H7 (cell line): ENCODE measurements at regions not wholly inside any gene's neighbourhood (a gene's known extent, or its start where the extent isn't known, plus 50 kb on each side); places are given as distances from the start of the nearest gene placed in this dataset.

Source experiments
- DNase-seq: peaks from one replicate; pipeline ENCODE4 v3.0.0; 2012
- H3K27me3 ChIP-seq: 2 replicates; pipeline ENCODE4 v1.6.0; 2011; ENCODE audit warnings: mild to moderate bottlenecking, low read length; ENCODE audit not compliant: control insufficient read depth, insufficient read depth
- H3K36me3 ChIP-seq: replicated peaks from 2 replicates; pipeline ENCODE4 v1.5.1; 2011; ENCODE audit warnings: low read length; ENCODE audit not compliant: control insufficient read depth, insufficient read depth
- H3K4me3 ChIP-seq: 2 replicates; pipeline ENCODE4 v1.5.1; 2011; ENCODE audit warnings: low read depth, mild to moderate bottlenecking, control low read depth, low read length, moderate library complexity; ENCODE audit not compliant: insufficient read depth

GRCh38 chr6:19153270-19153980 lies 683.7 kb upstream of the ID4 start:
- DNase-seq, result no peak
- no peak overlapping the region for H3K4me3 ChIP-seq
- no peaks in the 10 kb centered on the region for H3K36me3 ChIP-seq
- no peaks in the 10 kb centered on the region for H3K27me3 ChIP-seq

- no peak for DNase-seq
- no peaks in the 10 kb centered on the region for H3K27me3 ChIP-seq
- no peak overlapping the region for H3K4me3 ChIP-seq
- no peaks in the 10 kb centered on the region for H3K36me3 ChIP-seq
Observed at GRCh38 chr6:19153981-19154295, 683.2 kb upstream of the ID4 start.

DNA sequence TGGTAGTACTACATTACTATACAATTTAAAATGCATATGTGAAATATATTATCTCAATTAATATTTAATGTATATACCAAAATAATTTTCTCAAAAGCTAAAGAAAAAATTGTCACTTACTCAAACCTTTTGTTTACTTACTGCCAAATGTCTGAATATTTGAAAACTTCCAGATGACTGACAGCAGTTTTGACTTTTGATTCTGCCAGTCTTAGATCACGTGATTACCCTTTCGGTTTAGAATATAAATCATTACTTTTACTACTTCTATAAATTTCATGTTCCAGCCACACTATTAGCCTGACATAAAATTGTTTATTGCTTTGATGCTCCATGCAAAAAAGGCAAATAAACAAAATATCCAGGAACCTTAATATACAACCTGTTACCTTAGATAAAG lies 680.7 kb upstream of the ID4 start:
- no peaks in the 10 kb centered on the region for H3K27me3 ChIP-seq
- no peaks in the 10 kb centered on the region for H3K36me3 ChIP-seq
- no peak for DNase-seq
- H3K4me3 ChIP-seq, result no peak overlapping the region

GRCh38 chr6:19157486-19157885 lies 679.7 kb upstream of the ID4 start:
- Histone ChIP-seq H3K27me3 (no peaks in the 10 kb centered on the region), H3K36me3 (no peaks in the 10 kb centered on the region), H3K4me3 (no peak overlapping the region)
- DNase-seq, result no peak

GRCh38 chr6:19158586-19158985 lies 678.6 kb upstream of the ID4 start:
- Histone ChIP-seq H3K36me3 (no peaks in the 10 kb centered on the region), H3K4me3 (no peak overlapping the region), H3K27me3 (no peaks in the 10 kb centered on the region)
- DNase-seq, result no peak

DNA sequence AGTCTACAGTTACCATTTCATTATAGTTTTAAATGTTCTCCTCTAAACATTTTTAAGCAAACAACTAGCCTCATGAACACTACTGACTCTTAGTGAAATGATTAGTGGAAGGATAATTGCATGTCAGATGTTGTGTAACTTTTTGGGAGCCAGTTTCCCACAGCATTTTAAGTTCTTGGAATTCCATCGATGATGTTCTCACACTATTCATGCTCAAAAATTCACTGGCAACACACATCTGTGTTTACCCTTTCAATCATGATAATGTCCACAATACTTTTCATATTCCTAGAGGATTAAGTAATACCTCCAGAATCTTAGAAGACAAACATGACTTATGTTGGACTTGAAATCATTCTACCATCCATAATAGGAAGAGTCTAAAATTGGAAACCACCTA lies 678.1 kb upstream of the ID4 start:
- no peak overlapping the region for H3K4me3 ChIP-seq
- H3K36me3 ChIP-seq, result no peaks in the 10 kb centered on the region
- DNase-seq, result no peak
- H3K27me3 ChIP-seq, result no peaks in the 10 kb centered on the region

GRCh38 chr6:19159561-19159960 lies 677.6 kb upstream of the ID4 start:
- Histone ChIP-seq H3K4me3 (no peak overlapping the region), H3K27me3 (no peaks in the 10 kb centered on the region), H3K36me3 (no peaks in the 10 kb centered on the region)
- DNase-seq, result no peak

- Histone ChIP-seq H3K36me3 (no peaks in the 10 kb centered on the region), H3K4me3 (no peak overlapping the region), H3K27me3 (no peaks in the 10 kb centered on the region)
- DNase-seq, result no peak
Observed at GRCh38 chr6:19160081-19160730, 677.0 kb upstream of the ID4 start.

DNA sequence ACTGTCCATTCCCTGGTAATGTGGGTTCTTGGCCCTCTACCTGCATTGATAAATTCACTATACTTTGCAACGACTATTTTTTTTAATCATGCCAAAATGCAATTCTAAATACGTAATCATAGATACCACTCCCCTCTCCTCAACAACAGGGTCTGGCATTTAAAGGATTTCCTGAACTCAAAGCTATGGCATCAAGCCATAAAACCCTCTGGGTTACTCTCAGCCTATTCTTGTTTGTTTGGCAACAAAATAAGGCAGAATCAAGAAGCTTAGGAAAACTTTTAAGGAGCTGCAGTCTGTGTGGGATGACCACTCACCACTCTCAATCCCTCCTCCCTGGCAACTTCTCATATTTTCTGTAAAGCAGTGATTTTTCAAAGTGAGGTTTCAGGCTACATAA lies 669.9 kb upstream of the ID4 start:
- no peak for DNase-seq
- Histone ChIP-seq H3K27me3 (no peaks in the 10 kb centered on the region), H3K4me3 (no peak overlapping the region), H3K36me3 (no peaks in the 10 kb centered on the region)

DNA sequence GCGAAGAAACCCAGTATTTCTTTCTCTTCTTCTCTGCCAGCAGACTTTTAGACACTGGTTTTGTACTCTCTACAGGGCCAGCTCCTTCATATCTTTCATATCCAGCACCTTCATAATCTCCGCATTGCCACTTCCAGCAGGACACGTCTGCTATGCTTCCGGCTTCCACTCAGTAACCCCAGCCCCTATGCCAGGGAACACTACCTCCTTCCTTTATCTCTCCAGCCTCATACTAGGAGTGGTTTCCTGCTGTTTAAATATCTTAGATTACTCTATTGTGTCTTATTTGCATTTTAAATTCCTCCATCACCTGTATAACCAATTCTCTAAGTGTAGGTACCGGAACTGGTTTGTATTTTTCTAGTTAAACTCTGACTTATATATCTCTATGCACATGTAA lies 667.8 kb upstream of the ID4 start:
- Histone ChIP-seq H3K36me3 (no peaks in the 10 kb centered on the region), H3K27me3 (no peaks in the 10 kb centered on the region), H3K4me3 (no peak overlapping the region)
- no peak for DNase-seq

DNA sequence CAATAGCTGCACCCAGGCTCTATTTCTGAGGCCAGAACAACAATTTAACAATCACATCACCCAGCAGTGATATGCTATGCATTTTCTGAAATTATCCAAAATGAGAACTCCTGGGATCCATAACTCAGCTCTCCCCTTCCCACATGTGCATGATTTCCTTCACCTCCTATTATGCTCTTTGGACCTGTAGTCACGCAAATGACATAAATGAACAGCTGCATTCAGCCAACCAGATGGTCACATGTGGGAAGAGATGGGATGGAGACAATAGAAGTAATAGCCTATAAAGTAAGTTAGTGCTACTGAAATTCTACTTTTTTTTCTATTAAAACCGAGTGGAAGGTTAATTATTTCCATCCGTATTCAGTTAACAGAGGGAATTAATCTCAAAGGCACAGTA lies 662.1 kb upstream of the ID4 start:
- DNase-seq, result no peak
- H3K36me3 ChIP-seq, result no peaks in the 10 kb centered on the region
- H3K27me3 ChIP-seq, result no peaks in the 10 kb centered on the region
- no peak overlapping the region for H3K4me3 ChIP-seq

- Histone ChIP-seq H3K4me3 (no peak overlapping the region), H3K36me3 (no peaks in the 10 kb centered on the region), H3K27me3 (no peaks in the 10 kb centered on the region)
- DNase-seq, result no peak
Observed at GRCh38 chr6:19180348-19181072, 656.7 kb upstream of the ID4 start.

DNA sequence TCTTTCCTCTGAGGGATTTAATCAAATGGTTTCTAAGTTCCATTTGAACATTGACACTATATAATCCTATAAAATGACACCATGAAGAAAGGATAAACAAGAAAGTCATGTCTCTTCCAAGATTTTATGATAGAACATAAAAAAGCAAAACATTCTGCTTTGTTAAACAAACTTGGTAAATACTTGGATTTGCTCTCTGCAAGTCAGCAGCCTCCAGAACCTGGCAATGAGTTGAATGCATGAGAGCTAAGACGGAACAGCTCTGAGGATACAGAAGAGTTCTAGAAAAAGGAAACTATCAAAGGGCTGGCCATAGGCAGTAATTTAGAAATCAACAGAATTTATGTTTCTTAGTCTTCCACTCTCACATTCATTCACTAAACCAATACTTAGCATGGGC lies 656.0 kb upstream of the ID4 start:
- Histone ChIP-seq H3K36me3 (no peaks in the 10 kb centered on the region), H3K4me3 (no peak overlapping the region), H3K27me3 (no peaks in the 10 kb centered on the region)
- no peak for DNase-seq

GRCh38 chr6:19193624-19194023 lies 643.5 kb upstream of the ID4 start:
- Histone ChIP-seq H3K4me3 (no peak overlapping the region), H3K27me3 (no peaks in the 10 kb centered on the region), H3K36me3 (no peaks in the 10 kb centered on the region)
- no peak for DNase-seq

DNA sequence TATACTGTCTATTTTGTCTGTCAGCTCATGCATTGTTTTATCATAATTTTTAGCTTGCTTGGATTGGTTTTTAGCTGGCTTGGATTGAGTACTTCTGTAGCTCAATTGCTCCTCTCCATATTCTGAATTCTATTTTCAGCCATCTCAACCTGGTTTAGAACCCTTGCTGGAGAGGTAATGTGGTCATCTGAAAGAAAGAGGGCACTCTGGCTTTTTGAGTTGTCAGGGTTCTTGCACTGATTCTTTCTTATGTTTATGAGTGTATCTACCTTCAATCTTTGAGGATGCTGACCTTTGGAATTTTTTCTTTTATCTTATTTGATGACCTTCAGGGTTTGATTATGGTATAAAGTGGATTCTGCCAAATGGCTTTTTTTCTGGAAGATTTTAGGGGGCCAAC lies 632.7 kb upstream of the ID4 start:
- no peaks in the 10 kb centered on the region for H3K36me3 ChIP-seq
- H3K4me3 ChIP-seq, result no peak overlapping the region
- no peak for DNase-seq
- no peaks in the 10 kb centered on the region for H3K27me3 ChIP-seq
